ENCODE measurements at regions not wholly inside any gene's neighbourhood (a gene's known extent, or its start where the extent isn't known, plus 50 kb on each side); places are given as distances from the start of the nearest gene placed in this dataset.

GRCh38 chr2:7508296-7508943, 591.2 kb downstream of the RNF144A start:
- TF ChIP-seq CREB1 (IDR thresholded peaks at IDR 0.05; ENCODE audit: low read depth), result no peak
- TF ChIP-seq YY1 (IDR thresholded peaks at IDR 0.05; ENCODE audit: low read depth), result no peak
- TF ChIP-seq REST (IDR thresholded peaks at IDR 0.05; ENCODE audit: low read depth), result no peak
- TF ChIP-seq NFIC (IDR thresholded peaks at IDR 0.05), result no peak
- TF ChIP-seq MAX (IDR thresholded peaks at IDR 0.05), result no peak
- no peak for TF ChIP-seq RAD21 (IDR thresholded peaks at IDR 0.05; ENCODE audit: low read depth)
- no peak for TF ChIP-seq TAF1 (IDR thresholded peaks at IDR 0.05; ENCODE audit: low read depth)
- no peak for TF ChIP-seq EGR1 (IDR thresholded peaks at IDR 0.05)
- no peak for TF ChIP-seq FOXM1 (IDR thresholded peaks at IDR 0.05; ENCODE audit: borderline replicate concordance, low read depth)
- no peak for TF ChIP-seq TEAD4 (IDR thresholded peaks at IDR 0.05)
- no peak for TF ChIP-seq ZBTB7A (IDR thresholded peaks at IDR 0.05; ENCODE audit: low read depth)
- TF ChIP-seq EP300 (IDR thresholded peaks at IDR 0.05; ENCODE audit: borderline replicate concordance), result no peak
- no peak for TF ChIP-seq TCF12 (IDR thresholded peaks at IDR 0.05; ENCODE audit: low read depth)
- no peak for TF ChIP-seq USF1 (IDR thresholded peaks at IDR 0.05)
- TF ChIP-seq CEBPB (IDR thresholded peaks at IDR 0.05), result no peak

- TF ChIP-seq MAX (IDR thresholded peaks at IDR 0.05) (no peak), NFIC (IDR thresholded peaks at IDR 0.05) (no peak), YY1 (IDR thresholded peaks at IDR 0.05; ENCODE audit: low read depth) (no peak), ZBTB7A (IDR thresholded peaks at IDR 0.05; ENCODE audit: low read depth) (no peak), TEAD4 (IDR thresholded peaks at IDR 0.05) (no peak), USF1 (IDR thresholded peaks at IDR 0.05) (no peak), FOXM1 (IDR thresholded peaks at IDR 0.05; ENCODE audit: borderline replicate concordance, low read depth) (no peak), TAF1 (IDR thresholded peaks at IDR 0.05; ENCODE audit: low read depth) (no peak), TCF12 (IDR thresholded peaks at IDR 0.05; ENCODE audit: low read depth) (no peak), EGR1 (IDR thresholded peaks at IDR 0.05) (no peak), CREB1 (IDR thresholded peaks at IDR 0.05; ENCODE audit: low read depth) (no peak), RAD21 (IDR thresholded peaks at IDR 0.05; ENCODE audit: low read depth) (no peak), EP300 (IDR thresholded peaks at IDR 0.05; ENCODE audit: borderline replicate concordance) (no peak)
Observed at GRCh38 chr2:7510353-7510752, 593.1 kb downstream of the RNF144A start.

GRCh38 chr2:7513834-7514233, 596.6 kb downstream of the RNF144A start:
- TF ChIP-seq TEAD4 (IDR thresholded peaks at IDR 0.05), result no peak
- TF ChIP-seq YY1 (IDR thresholded peaks at IDR 0.05; ENCODE audit: low read depth), result no peak
- TF ChIP-seq CEBPB (IDR thresholded peaks at IDR 0.05), result no peak
- TF ChIP-seq MAX (IDR thresholded peaks at IDR 0.05), result no peak
- no peak for TF ChIP-seq TCF12 (IDR thresholded peaks at IDR 0.05; ENCODE audit: low read depth)
- no peak for TF ChIP-seq NFIC (IDR thresholded peaks at IDR 0.05)
- no peak for TF ChIP-seq FOXM1 (IDR thresholded peaks at IDR 0.05; ENCODE audit: borderline replicate concordance, low read depth)
- TF ChIP-seq REST (IDR thresholded peaks at IDR 0.05; ENCODE audit: low read depth), result no peak
- TF ChIP-seq CREB1 (IDR thresholded peaks at IDR 0.05; ENCODE audit: low read depth), result no peak
- no peak for TF ChIP-seq EGR1 (IDR thresholded peaks at IDR 0.05)
- no peak for TF ChIP-seq RAD21 (IDR thresholded peaks at IDR 0.05; ENCODE audit: low read depth)
- TF ChIP-seq ZBTB7A (IDR thresholded peaks at IDR 0.05; ENCODE audit: low read depth), result no peak
- no peak for TF ChIP-seq TAF1 (IDR thresholded peaks at IDR 0.05; ENCODE audit: low read depth)
- no peak for TF ChIP-seq EP300 (IDR thresholded peaks at IDR 0.05; ENCODE audit: borderline replicate concordance)
- TF ChIP-seq USF1 (IDR thresholded peaks at IDR 0.05), result no peak

GRCh38 chr2:7515327-7515726, 598.1 kb downstream of the RNF144A start:
- TF ChIP-seq ZBTB7A (IDR thresholded peaks at IDR 0.05; ENCODE audit: low read depth) (no peak), MAX (IDR thresholded peaks at IDR 0.05) (no peak), RAD21 (IDR thresholded peaks at IDR 0.05; ENCODE audit: low read depth) (no peak), EP300 (IDR thresholded peaks at IDR 0.05; ENCODE audit: borderline replicate concordance) (no peak), CREB1 (IDR thresholded peaks at IDR 0.05; ENCODE audit: low read depth) (no peak), TAF1 (IDR thresholded peaks at IDR 0.05; ENCODE audit: low read depth) (no peak), EGR1 (IDR thresholded peaks at IDR 0.05) (no peak), CEBPB (IDR thresholded peaks at IDR 0.05) (no peak), USF1 (IDR thresholded peaks at IDR 0.05) (no peak), YY1 (IDR thresholded peaks at IDR 0.05; ENCODE audit: low read depth) (no peak), TEAD4 (IDR thresholded peaks at IDR 0.05) (no peak), REST (IDR thresholded peaks at IDR 0.05; ENCODE audit: low read depth) (no peak), NFIC (IDR thresholded peaks at IDR 0.05) (no peak), FOXM1 (IDR thresholded peaks at IDR 0.05; ENCODE audit: borderline replicate concordance, low read depth) (no peak), TCF12 (IDR thresholded peaks at IDR 0.05; ENCODE audit: low read depth) (no peak)
